GM18907 (cell line): ENCODE measurements at regions not wholly inside any gene's neighbourhood (a gene's known extent, or its start where the extent isn't known, plus 50 kb on each side); places are given as distances from the start of the nearest gene placed in this dataset.
"Not testable (repeated sequence)": the region's sequence is repeated elsewhere in the genome, so short reads cannot be mapped to it uniquely, and the experiment has no call there.

ENCODE experiments used
- ATAC-seq: cut with Tn5 transposase; IDR thresholded peaks from one replicate; pipeline ENCODE4 v1.9.1; 2021; ENCODE audit warnings: mild to moderate bottlenecking, moderate library complexity; ENCODE audit not compliant: unreplicated experiment

- ATAC-seq = no peak
Measured at GRCh38 chr5:57429513-57430120, 53.0 kb downstream of the ACTBL2 start.

DNA sequence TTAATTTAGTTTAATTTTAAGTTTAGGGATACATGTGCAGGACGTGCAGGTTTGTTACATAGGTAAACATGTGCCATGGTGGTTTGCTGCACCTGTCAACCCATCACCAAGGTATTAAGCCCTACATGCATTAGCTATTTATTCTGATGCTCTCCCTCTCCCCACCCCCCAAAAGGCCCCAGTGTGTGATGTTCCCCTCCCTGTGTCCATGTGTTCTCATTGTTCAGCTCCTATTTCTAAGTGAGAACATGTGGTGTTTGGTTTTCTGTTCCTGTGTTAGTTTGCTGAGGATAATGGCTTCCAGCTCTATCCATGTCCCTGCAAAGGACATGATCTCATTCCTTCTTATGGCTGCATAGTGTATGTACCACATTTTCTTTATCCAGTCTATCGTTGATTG is 53.6 kb downstream of the ACTBL2 start:
- ATAC-seq = not testable (repeated sequence)

DNA sequence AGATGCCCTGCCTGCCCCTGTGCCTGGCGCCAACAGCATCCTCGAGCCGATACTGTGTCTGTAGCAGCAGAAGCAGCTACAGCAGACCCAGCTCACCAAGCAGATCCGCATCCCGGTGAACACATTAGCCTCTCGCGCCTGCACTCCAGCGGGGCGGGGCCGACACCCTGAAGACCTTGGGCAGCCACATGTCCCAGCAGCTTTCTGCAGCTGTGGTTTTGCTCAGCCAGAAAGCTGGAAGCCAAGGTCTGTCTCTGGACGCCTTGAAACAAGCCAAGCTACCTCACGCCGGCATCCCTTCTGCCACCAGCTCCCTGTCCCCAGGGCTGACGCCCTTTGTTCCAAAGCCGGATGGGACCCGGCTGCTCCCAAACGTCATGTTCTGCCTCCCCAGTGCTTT is 59.6 kb downstream of the ACTBL2 start:
- ATAC-seq = no peak

- no peak for ATAC-seq
Measured at GRCh38 chr5:57422341-57422740, 60.3 kb downstream of the ACTBL2 start.

GRCh38 chr5:57420801-57421200 is 61.8 kb downstream of the ACTBL2 start:
- no peak for ATAC-seq

- no peak for ATAC-seq
Measured at GRCh38 chr5:57417971-57418370, 64.6 kb downstream of the ACTBL2 start.

- no peak for ATAC-seq
Measured at GRCh38 chr5:57417320-57417719, 65.3 kb downstream of the ACTBL2 start.

DNA sequence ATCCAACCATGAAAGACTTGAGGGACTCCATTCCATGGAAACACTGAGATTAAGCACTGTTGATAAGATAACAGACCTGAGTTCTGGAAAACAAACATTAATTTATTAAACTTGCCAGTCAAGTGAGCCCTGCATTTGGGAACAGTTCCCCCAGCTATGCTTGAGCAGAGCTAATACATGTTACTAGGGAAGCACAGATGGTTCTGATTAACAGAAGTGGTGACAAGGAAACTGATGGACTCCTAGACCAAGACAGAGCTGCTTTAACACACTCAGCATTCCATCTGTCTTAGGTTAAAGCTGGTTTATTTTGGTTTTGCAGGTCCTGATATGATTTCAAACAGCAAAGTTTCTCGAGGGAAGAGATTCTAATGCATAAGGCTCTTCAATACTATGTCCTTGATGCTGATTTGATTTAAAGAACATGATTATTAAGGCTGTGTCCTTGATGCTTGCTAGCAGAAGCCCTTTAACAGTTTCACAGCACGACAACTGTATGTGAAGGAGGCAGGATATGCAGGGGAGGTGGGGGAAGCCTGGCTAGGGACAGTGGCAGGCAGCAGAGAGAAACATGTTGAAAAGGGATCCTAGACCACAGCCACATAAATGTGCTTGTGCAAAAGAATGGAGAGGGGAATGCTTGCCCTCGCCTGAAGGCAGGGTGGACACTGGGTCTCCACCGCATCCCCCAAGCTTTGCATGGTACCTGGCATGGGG is 66.2 kb downstream of the ACTBL2 start:
- no peak for ATAC-seq

DNA sequence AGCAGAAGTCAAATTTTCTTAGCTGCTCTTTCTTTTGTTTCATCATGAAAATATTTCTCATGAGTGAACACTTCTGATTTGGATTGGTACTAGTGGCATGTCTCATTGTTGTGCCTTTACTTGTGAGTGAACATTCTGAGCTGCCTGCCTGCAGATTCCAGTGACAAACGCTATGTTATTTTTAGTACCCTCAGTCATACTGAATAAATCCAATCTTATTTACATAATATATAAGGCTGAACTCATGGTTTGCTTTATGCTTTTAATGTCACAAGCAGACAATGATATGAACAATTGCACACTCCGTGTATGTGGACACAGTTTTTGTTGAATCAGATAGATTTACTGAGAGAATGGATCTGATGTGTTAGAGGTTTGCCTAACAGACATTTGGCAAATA is 67.8 kb downstream of the ACTBL2 start:
- ATAC-seq = no peak

DNA sequence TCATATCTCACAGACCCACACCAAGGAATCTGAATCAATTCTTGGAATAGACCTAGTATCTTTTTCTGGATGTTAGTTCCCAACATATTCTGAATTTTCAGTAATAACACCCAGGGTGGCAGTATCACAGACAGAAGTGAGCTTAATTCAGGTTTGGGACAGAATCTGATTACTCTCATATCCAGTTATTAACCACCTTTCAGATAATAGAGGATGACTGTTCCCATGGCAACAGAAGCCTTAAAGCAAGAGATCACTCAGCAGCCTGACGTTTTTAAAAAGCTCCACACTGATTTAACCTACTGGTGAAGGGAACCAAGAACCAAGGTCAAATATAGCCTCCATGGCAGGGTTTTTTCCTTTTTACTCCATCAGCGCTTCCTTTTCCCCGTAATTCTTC is 68.4 kb downstream of the ACTBL2 start:
- ATAC-seq = no peak

GRCh38 chr5:57413145-57413544 is 69.5 kb downstream of the ACTBL2 start:
- no peak for ATAC-seq

DNA sequence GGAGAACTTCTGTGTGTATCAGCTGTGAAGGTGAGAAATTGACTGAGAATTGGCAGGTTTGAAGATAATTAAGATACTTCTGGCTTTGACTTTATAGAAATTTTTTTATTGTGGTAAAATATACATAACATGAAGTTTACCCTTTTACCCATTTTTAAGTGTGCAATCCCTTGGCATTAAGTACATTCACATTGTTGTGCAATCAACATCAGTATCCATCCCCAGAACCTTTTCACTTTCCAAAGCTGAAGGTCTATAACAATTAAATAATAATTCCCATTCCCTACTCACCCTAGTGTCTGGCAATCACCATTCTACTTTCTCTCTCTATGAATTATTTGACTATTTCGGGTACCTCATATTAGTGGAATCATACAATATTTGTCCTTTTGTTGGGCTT is 69.9 kb downstream of the ACTBL2 start:
- no peak for ATAC-seq

- ATAC-seq = no peak
Measured at GRCh38 chr5:57411982-57412381, 70.6 kb downstream of the ACTBL2 start.

GRCh38 chr5:57410374-57411320 is 72.0 kb downstream of the ACTBL2 start:
- ATAC-seq = no peak

DNA sequence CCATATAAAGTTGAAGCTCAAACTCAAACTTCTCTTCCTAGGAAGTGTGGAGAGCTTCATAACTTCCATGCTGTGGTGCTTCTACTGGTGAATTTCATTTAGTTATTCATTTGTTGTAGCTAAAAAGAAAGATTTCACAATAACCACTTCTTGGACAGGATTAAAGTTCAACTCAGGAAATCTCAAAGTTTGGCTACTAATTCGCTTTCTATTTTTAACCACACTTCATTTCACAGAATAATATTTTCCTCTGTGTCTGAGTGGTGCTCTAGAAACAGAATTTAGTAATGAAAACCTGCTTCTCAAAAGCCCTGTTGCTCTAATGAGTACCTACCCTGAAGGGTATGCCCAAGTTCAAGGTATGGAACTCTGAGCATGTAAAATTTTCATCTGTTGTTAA is 73.9 kb downstream of the ACTBL2 start:
- no peak for ATAC-seq

GRCh38 chr5:57408285-57408684 is 74.3 kb downstream of the ACTBL2 start:
- ATAC-seq = no peak

DNA sequence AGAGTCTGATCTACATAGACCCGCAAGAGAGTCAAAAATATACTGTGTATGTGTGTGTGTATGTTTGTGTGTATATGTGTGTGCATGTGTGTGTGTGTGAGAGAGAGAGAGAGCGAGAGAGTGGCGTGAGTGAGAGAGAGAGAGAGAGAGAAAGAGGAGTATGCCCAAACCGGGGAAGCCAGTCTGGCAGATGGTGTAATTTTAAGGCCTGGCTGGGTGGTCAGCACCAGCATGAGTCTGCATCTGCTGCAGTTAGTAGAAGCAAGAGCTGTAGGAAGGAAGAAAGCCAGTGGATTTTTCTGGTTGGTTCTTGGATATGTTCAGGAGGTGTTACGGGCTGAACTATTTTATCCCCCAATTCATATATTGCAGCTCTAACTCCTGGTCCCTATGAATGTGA is 75.2 kb downstream of the ACTBL2 start:
- no peak for ATAC-seq

DNA sequence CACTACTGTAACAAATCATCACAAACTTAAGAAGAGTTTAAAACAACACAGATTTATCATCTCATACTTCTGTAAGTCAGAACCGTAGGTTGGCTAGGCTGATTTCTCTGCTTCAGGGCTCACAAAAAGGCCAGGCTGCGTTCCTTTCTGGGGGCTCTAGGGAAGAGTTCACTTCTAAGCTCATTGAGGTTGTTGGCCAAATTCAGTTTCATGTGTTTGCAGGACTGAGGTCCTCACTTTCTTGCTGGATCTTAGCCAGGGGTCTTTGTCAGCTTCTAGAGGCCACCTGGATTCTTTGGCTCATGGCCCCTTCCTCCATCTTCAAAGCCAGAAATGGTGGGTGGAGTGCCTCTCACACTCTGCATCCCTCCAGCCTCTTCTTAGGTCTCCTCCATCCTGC is 76.0 kb downstream of the ACTBL2 start:
- ATAC-seq = no peak

DNA sequence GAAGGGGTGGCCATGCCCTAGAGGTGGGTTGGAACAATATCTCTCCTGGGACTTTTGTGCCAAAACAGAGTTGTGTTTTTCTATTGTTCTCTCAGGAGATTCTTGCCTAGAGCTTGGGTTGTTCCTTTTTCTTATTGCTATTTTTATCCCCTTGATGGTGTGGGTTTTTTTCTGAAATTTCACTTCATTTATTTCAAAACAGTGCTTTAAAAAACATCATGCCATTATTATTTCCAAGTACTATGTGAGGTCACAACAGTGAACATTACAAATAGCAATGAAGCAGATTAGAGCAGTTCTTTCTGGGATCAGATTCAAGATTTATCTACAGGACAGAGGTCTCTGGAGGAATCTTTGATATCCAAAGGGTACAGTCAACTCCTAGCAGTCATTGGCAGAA is 76.6 kb downstream of the ACTBL2 start:
- no peak for ATAC-seq

- ATAC-seq = no peak
Measured at GRCh38 chr5:57402761-57403160, 79.8 kb downstream of the ACTBL2 start.

- no peak for ATAC-seq
Measured at GRCh38 chr5:57402348-57402747, 80.3 kb downstream of the ACTBL2 start.
